ENCODE measurements at regions not wholly inside any gene's neighbourhood (a gene's known extent, or its start where the extent isn't known, plus 50 kb on each side); places are given as distances from the start of the nearest gene placed in this dataset.
"Not testable (repeated sequence)": the region's sequence is repeated elsewhere in the genome, so short reads cannot be mapped to it uniquely, and the experiment has no call there.

GRCh38 chr2:78145997-78146722, 624.0 kb upstream of the LRRTM4 start:
- H3K4me3 ChIP-seq (ENCODE audit: low read depth in 1 of 5, low read length in 5 of 5): no peak overlapping the region
- peaks cover 0 to 6% (median 0%) of the 10 kb centered on the region in 5 donors for H3K9me3 ChIP-seq (ENCODE audit: control insufficient read depth in 5 of 5, low read length in 5 of 5)
- no peaks in the 10 kb centered on the region for H3K36me3 ChIP-seq (ENCODE audit: control insufficient read depth in 5 of 5, insufficient read depth in 5 of 5, low read length in 5 of 5)
- H3K27ac ChIP-seq (ENCODE audit: low read depth, low read length): no peak overlapping the region
- H3K27me3 ChIP-seq (ENCODE audit: control insufficient read depth in 5 of 5, insufficient read depth in 4 of 5, low read length in 5 of 5): no peaks in the 10 kb centered on the region
- no peaks in the 10 kb centered on the region for H3K4me1 ChIP-seq (ENCODE audit: control insufficient read depth in 5 of 5, insufficient read depth in 5 of 5, low read length in 5 of 5)
- no peak overlapping the region for H3K9ac ChIP-seq (ENCODE audit: low read length in 5 of 5)

DNA sequence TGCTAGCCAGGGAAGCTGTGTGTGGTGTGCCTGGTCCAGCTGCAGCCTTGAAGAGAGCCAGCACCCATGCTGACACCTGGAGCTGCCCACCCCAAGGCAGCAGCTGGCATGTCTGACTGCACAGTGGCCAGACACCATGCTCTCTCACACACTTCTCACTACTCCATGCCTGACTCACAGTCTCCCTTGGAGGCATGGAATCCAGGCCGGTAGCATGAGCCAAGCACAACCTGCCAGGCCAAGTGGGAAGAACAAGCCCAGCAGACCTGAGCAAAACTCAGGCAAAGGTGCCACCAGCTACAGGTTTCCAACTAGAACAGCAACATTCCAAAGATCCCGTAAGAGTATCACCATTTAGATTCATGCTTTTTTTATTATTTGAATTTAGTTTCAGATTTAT, 625.3 kb upstream of the LRRTM4 start:
- Histone ChIP-seq H3K27me3 (ENCODE audit: control insufficient read depth in 5 of 5, insufficient read depth in 4 of 5, low read length in 5 of 5) (no peaks in the 10 kb centered on the region), H3K36me3 (ENCODE audit: control insufficient read depth in 5 of 5, insufficient read depth in 5 of 5, low read length in 5 of 5) (no peaks in the 10 kb centered on the region), H3K9me3 (ENCODE audit: control insufficient read depth in 5 of 5, low read length in 5 of 5) (peaks cover 0 to 6% (median 0%) of the 10 kb centered on the region in 5 donors), H3K9ac (ENCODE audit: low read length in 5 of 5) (no peak overlapping the region), H3K4me3 (ENCODE audit: low read depth in 1 of 5, low read length in 5 of 5) (no peak overlapping the region), H3K4me1 (ENCODE audit: control insufficient read depth in 5 of 5, insufficient read depth in 5 of 5, low read length in 5 of 5) (no peaks in the 10 kb centered on the region), H3K27ac (ENCODE audit: low read depth, low read length) (no peak overlapping the region)

DNA sequence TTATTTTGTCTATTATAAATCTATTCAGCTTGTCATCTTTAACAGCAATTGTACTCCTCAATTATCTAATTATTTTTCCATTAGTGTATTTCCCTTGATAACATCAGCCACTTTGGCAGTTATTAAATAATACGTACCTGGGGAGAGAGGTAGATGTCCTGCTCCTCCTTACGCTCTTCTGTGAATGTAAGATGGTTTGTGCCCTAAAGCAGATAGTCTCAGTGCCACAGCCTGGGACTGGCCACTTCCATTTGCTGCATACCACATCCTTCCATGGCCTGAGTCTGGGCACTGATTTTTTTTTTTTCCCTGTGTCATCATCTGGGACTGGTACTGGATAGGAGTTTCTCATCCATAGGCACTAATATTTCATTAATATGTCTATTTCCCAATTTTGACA, 632.4 kb upstream of the LRRTM4 start:
- Histone ChIP-seq H3K9me3 (ENCODE audit: control insufficient read depth in 5 of 5, low read length in 5 of 5) (no peaks in the 10 kb centered on the region), H3K9ac (ENCODE audit: low read length in 5 of 5) (no peak overlapping the region), H3K36me3 (ENCODE audit: control insufficient read depth in 5 of 5, insufficient read depth in 5 of 5, low read length in 5 of 5) (no peaks in the 10 kb centered on the region), H3K4me1 (ENCODE audit: control insufficient read depth in 5 of 5, insufficient read depth in 5 of 5, low read length in 5 of 5) (no peaks in the 10 kb centered on the region), H3K4me3 (ENCODE audit: low read depth in 1 of 5, low read length in 5 of 5) (no peak overlapping the region), H3K27me3 (ENCODE audit: control insufficient read depth in 5 of 5, insufficient read depth in 4 of 5, low read length in 5 of 5) (no peaks in the 10 kb centered on the region), H3K27ac (ENCODE audit: low read depth, low read length) (no peak overlapping the region)

GRCh38 chr2:78162202-78162601, 640.0 kb upstream of the LRRTM4 start:
- Histone ChIP-seq H3K4me1 (ENCODE audit: control insufficient read depth in 5 of 5, insufficient read depth in 5 of 5, low read length in 5 of 5) (no peaks in the 10 kb centered on the region), H3K36me3 (ENCODE audit: control insufficient read depth in 5 of 5, insufficient read depth in 5 of 5, low read length in 5 of 5) (no peaks in the 10 kb centered on the region), H3K9me3 (ENCODE audit: control insufficient read depth in 5 of 5, low read length in 5 of 5) (no peaks in the 10 kb centered on the region), H3K9ac (ENCODE audit: low read length in 5 of 5) (no peak overlapping the region), H3K27me3 (ENCODE audit: control insufficient read depth in 5 of 5, insufficient read depth in 4 of 5, low read length in 5 of 5) (no peaks in the 10 kb centered on the region), H3K27ac (ENCODE audit: low read depth, low read length) (no peak overlapping the region), H3K4me3 (ENCODE audit: low read depth in 1 of 5, low read length in 5 of 5) (no peak overlapping the region)

GRCh38 chr2:78172157-78172556, 650.0 kb upstream of the LRRTM4 start:
- H3K9ac ChIP-seq (ENCODE audit: low read length in 5 of 5); H3K27me3 ChIP-seq (ENCODE audit: control insufficient read depth in 5 of 5, insufficient read depth in 4 of 5, low read length in 5 of 5); H3K4me3 ChIP-seq (ENCODE audit: low read depth in 1 of 5, low read length in 5 of 5); H3K9me3 ChIP-seq (ENCODE audit: control insufficient read depth in 5 of 5, low read length in 5 of 5); H3K27ac ChIP-seq (ENCODE audit: low read depth, low read length); H3K4me1 ChIP-seq (ENCODE audit: control insufficient read depth in 5 of 5, insufficient read depth in 5 of 5, low read length in 5 of 5); H3K36me3 ChIP-seq (ENCODE audit: control insufficient read depth in 5 of 5, insufficient read depth in 5 of 5, low read length in 5 of 5): not testable (repeated sequence)

DNA sequence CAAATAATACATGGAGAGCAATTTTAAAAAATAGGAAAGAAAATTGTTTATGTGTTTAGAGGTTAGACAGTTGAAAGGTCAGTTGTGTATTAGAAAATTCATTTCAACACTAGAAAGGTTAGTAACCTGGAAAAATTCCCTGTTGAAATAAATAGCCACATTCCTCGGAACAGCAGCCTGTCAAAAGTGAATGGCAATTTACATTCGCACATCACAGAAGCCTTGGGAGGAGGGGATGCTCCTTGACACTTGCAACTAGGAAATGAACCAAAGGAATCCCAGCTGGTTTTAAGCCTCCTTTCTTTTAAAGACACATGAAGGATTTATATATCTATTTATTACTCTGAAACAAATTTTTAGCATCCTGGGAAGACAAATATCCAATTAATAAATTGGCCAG, 653.5 kb upstream of the LRRTM4 start:
- H3K36me3 ChIP-seq (ENCODE audit: control insufficient read depth in 5 of 5, insufficient read depth in 5 of 5, low read length in 5 of 5): no peaks in the 10 kb centered on the region
- no peak overlapping the region for H3K9ac ChIP-seq (ENCODE audit: low read length in 5 of 5)
- H3K9me3 ChIP-seq (ENCODE audit: control insufficient read depth in 5 of 5, low read length in 5 of 5): no peaks in the 10 kb centered on the region
- H3K27me3 ChIP-seq (ENCODE audit: control insufficient read depth in 5 of 5, insufficient read depth in 4 of 5, low read length in 5 of 5): no peaks in the 10 kb centered on the region
- H3K27ac ChIP-seq (ENCODE audit: low read depth, low read length): no peak overlapping the region
- no peaks in the 10 kb centered on the region for H3K4me1 ChIP-seq (ENCODE audit: control insufficient read depth in 5 of 5, insufficient read depth in 5 of 5, low read length in 5 of 5)
- H3K4me3 ChIP-seq (ENCODE audit: low read depth in 1 of 5, low read length in 5 of 5): no peak overlapping the region

GRCh38 chr2:78201064-78201575, 678.9 kb upstream of the LRRTM4 start:
- Histone ChIP-seq H3K9ac (ENCODE audit: low read length in 5 of 5) (no peak overlapping the region), H3K9me3 (ENCODE audit: control insufficient read depth in 5 of 5, low read length in 5 of 5) (peaks cover 0 to 5% (median 0%) of the 10 kb centered on the region in 5 donors), H3K4me3 (ENCODE audit: low read depth in 1 of 5, low read length in 5 of 5) (no peak overlapping the region), H3K27ac (ENCODE audit: low read depth, low read length) (no peak overlapping the region), H3K4me1 (ENCODE audit: control insufficient read depth in 5 of 5, insufficient read depth in 5 of 5, low read length in 5 of 5) (no peaks in the 10 kb centered on the region), H3K27me3 (ENCODE audit: control insufficient read depth in 5 of 5, insufficient read depth in 4 of 5, low read length in 5 of 5) (no peaks in the 10 kb centered on the region), H3K36me3 (ENCODE audit: control insufficient read depth in 5 of 5, insufficient read depth in 5 of 5, low read length in 5 of 5) (no peaks in the 10 kb centered on the region)

DNA sequence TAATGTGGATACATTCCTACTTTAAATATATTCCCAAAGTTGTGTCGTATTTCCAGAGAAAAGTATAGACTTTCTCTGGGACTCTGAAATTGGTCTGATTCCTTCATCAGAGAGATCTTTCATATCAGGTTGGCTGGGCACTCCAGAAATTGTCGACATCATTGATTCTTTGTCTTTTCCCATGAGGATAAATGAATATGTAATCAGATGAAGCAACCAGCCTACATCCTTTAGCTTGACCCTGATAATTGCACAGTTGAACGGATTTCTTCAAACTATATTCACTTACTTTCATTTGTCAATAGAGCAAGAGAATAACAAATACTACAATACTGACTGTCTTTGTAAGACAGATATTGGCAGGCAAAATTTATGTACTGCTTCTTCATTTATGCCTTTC, 680.2 kb upstream of the LRRTM4 start:
- Histone ChIP-seq H3K36me3 (ENCODE audit: control insufficient read depth in 5 of 5, insufficient read depth in 5 of 5, low read length in 5 of 5) (no peaks in the 10 kb centered on the region), H3K27me3 (ENCODE audit: control insufficient read depth in 5 of 5, insufficient read depth in 4 of 5, low read length in 5 of 5) (no peaks in the 10 kb centered on the region), H3K4me1 (ENCODE audit: control insufficient read depth in 5 of 5, insufficient read depth in 5 of 5, low read length in 5 of 5) (no peaks in the 10 kb centered on the region), H3K4me3 (ENCODE audit: low read depth in 1 of 5, low read length in 5 of 5) (no peak overlapping the region), H3K9me3 (ENCODE audit: control insufficient read depth in 5 of 5, low read length in 5 of 5) (peaks cover 0 to 5% (median 0%) of the 10 kb centered on the region in 5 donors), H3K9ac (ENCODE audit: low read length in 5 of 5) (no peak overlapping the region), H3K27ac (ENCODE audit: low read depth, low read length) (no peak overlapping the region)

- no peaks in the 10 kb centered on the region for H3K4me1 ChIP-seq (ENCODE audit: control insufficient read depth in 5 of 5, insufficient read depth in 5 of 5, low read length in 5 of 5)
- peaks cover 0 to 5% (median 0%) of the 10 kb centered on the region in 5 donors for H3K9me3 ChIP-seq (ENCODE audit: control insufficient read depth in 5 of 5, low read length in 5 of 5)
- no peaks in the 10 kb centered on the region for H3K36me3 ChIP-seq (ENCODE audit: control insufficient read depth in 5 of 5, insufficient read depth in 5 of 5, low read length in 5 of 5)
- H3K27me3 ChIP-seq (ENCODE audit: control insufficient read depth in 5 of 5, insufficient read depth in 4 of 5, low read length in 5 of 5): no peaks in the 10 kb centered on the region
- no peak overlapping the region for H3K4me3 ChIP-seq (ENCODE audit: low read depth in 1 of 5, low read length in 5 of 5)
- no peak overlapping the region for H3K9ac ChIP-seq (ENCODE audit: low read length in 5 of 5)
- H3K27ac ChIP-seq (ENCODE audit: low read depth, low read length): no peak overlapping the region
Observed at GRCh38 chr2:78202986-78203670, 681.0 kb upstream of the LRRTM4 start.

DNA sequence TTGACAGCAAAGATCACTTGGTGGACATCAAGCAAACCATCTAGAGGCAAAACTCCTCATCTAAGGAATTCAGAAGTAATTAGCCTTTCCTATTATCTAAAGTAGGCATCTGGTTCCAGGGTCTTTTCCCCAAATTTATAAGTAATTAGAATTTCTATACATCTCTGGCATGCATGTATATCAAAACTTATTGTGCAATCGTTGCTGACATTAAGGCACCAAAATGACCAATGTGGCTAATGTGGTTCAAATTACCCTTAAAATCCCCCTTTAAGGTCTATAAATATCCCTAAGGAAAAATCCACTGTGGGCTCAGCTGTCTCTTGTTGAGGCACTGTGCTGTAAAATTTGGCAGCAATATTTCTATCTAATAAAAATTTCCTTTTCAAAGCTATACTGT, 695.9 kb upstream of the LRRTM4 start:
- no peaks in the 10 kb centered on the region for H3K4me1 ChIP-seq (ENCODE audit: control insufficient read depth in 5 of 5, insufficient read depth in 5 of 5, low read length in 5 of 5)
- H3K27ac ChIP-seq (ENCODE audit: low read depth, low read length): no peak overlapping the region
- H3K9ac ChIP-seq (ENCODE audit: low read length in 5 of 5): no peak overlapping the region
- no peaks in the 10 kb centered on the region for H3K27me3 ChIP-seq (ENCODE audit: control insufficient read depth in 5 of 5, insufficient read depth in 4 of 5, low read length in 5 of 5)
- H3K9me3 ChIP-seq (ENCODE audit: control insufficient read depth in 5 of 5, low read length in 5 of 5): no peaks in the 10 kb centered on the region
- H3K36me3 ChIP-seq (ENCODE audit: control insufficient read depth in 5 of 5, insufficient read depth in 5 of 5, low read length in 5 of 5): no peaks in the 10 kb centered on the region
- no peak overlapping the region for H3K4me3 ChIP-seq (ENCODE audit: low read depth in 1 of 5, low read length in 5 of 5)

All from subcutaneous abdominal adipose tissue (tissue), 5 donors.